ENCODE measurements at regions not wholly inside any gene's neighbourhood (a gene's known extent, or its start where the extent isn't known, plus 50 kb on each side); places are given as distances from the start of the nearest gene placed in this dataset.

GRCh38 chr17:13070732-13071131 is 52.9 kb upstream of the ELAC2 start:
- Mint-ChIP-seq H3K27ac (ENCODE audit: unreplicated experiment) (no peak overlapping the region), H3K4me3 (ENCODE audit: unreplicated experiment) (no peak overlapping the region), H3K9me3 (ENCODE audit: unreplicated experiment) (peaks cover 8% of the 10 kb centered on the region), H3K27me3 (ENCODE audit: low read depth, unreplicated experiment) (peaks cover 3% of the 10 kb centered on the region), H3K4me1 (ENCODE audit: low read depth, unreplicated experiment) (peaks cover 2% of the 10 kb centered on the region), H3K36me3 (ENCODE audit: low read depth, unreplicated experiment) (no peaks in the 10 kb centered on the region)
- Histone ChIP-seq H3K4me2 (ENCODE audit: low read length) (no peak overlapping the region), H2AFZ (ENCODE audit: low read depth, low read length) (no peak overlapping the region), H3K79me2 (ENCODE audit: insufficient read depth, low read length) (no peaks in the 10 kb centered on the region), H3K9ac (ENCODE audit: low read length) (no peak overlapping the region), H3K27ac (ENCODE audit: low read depth, low read length) (no peak overlapping the region), H3K9me3 (ENCODE audit: insufficient read depth, low read depth, low read length) (peaks cover 2% of the 10 kb centered on the region), H3K4me1 (ENCODE audit: insufficient read depth, low read length) (no peaks in the 10 kb centered on the region), H3K36me3 (ENCODE audit: insufficient read depth, low read length) (no peaks in the 10 kb centered on the region), H3K4me3 (ENCODE audit: insufficient read depth, low read depth, low read length) (no peak overlapping the region), H4K20me1 (ENCODE audit: insufficient read depth, low read length) (no peaks in the 10 kb centered on the region), H3K27me3 (ENCODE audit: insufficient read depth, low read length) (no peaks in the 10 kb centered on the region)
- FAIRE-seq (no peak), DNase-seq (ENCODE audit: low read depth) (no peak)
- TF ChIP-seq EZH2 (IDR thresholded peaks at IDR 0.05; ENCODE audit: insufficient read depth, low read length) = no peak
- TF ChIP-seq, protein P1, sequence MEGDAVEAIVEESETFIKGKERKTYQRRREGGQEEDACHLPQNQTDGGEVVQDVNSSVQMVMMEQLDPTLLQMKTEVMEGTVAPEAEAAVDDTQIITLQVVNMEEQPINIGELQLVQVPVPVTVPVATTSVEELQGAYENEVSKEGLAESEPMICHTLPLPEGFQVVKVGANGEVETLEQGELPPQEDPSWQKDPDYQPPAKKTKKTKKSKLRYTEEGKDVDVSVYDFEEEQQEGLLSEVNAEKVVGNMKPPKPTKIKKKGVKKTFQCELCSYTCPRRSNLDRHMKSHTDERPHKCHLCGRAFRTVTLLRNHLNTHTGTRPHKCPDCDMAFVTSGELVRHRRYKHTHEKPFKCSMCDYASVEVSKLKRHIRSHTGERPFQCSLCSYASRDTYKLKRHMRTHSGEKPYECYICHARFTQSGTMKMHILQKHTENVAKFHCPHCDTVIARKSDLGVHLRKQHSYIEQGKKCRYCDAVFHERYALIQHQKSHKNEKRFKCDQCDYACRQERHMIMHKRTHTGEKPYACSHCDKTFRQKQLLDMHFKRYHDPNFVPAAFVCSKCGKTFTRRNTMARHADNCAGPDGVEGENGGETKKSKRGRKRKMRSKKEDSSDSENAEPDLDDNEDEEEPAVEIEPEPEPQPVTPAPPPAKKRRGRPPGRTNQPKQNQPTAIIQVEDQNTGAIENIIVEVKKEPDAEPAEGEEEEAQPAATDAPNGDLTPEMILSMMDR (IDR thresholded peaks at IDR 0.05; ENCODE audit: insufficient read depth, low read depth, low read length) = no peak

GRCh38 chr17:13067629-13068303 is 49.9 kb upstream of the ELAC2 start:
- no peaks in the 10 kb centered on the region for H3K4me1 ChIP-seq (ENCODE audit: insufficient read depth, low read length)
- H4K20me1 ChIP-seq (ENCODE audit: insufficient read depth, low read length) = no peaks in the 10 kb centered on the region
- Mint-ChIP-seq H3K36me3 (ENCODE audit: low read depth, unreplicated experiment) (no peaks in the 10 kb centered on the region), H3K27me3 (ENCODE audit: low read depth, unreplicated experiment) (peaks cover 3% of the 10 kb centered on the region), H3K4me3 (ENCODE audit: unreplicated experiment) (no peak overlapping the region), H3K4me1 (ENCODE audit: low read depth, unreplicated experiment) (no peaks in the 10 kb centered on the region), H3K9me3 (ENCODE audit: unreplicated experiment) (peaks cover 8% of the 10 kb centered on the region), H3K27ac (ENCODE audit: unreplicated experiment) (no peak overlapping the region)
- no peak for FAIRE-seq
- H3K9ac ChIP-seq (ENCODE audit: low read length) = no peak overlapping the region
- no peak overlapping the region for H3K27ac ChIP-seq (ENCODE audit: low read depth, low read length)
- H3K79me2 ChIP-seq (ENCODE audit: insufficient read depth, low read length) = no peaks in the 10 kb centered on the region
- no peak overlapping the region for H3K4me2 ChIP-seq (ENCODE audit: low read length)
- H3K27me3 ChIP-seq (ENCODE audit: insufficient read depth, low read length) = no peaks in the 10 kb centered on the region
- no peak for DNase-seq (ENCODE audit: low read depth)
- no peaks in the 10 kb centered on the region for H3K36me3 ChIP-seq (ENCODE audit: insufficient read depth, low read length)
- H2AFZ ChIP-seq (ENCODE audit: low read depth, low read length) = no peak overlapping the region
- no peak overlapping the region for H3K4me3 ChIP-seq (ENCODE audit: insufficient read depth, low read depth, low read length)
- TF ChIP-seq EZH2 (IDR thresholded peaks at IDR 0.05; ENCODE audit: insufficient read depth, low read length) = no peak
- TF ChIP-seq, protein P1 (IDR thresholded peaks at IDR 0.05; ENCODE audit: insufficient read depth, low read depth, low read length) = no peak
- H3K9me3 ChIP-seq (ENCODE audit: insufficient read depth, low read depth, low read length) = peaks cover 2% of the 10 kb centered on the region

Data from astrocyte (in vitro differentiated cells and primary cell).